ELF-1 (cell line): ENCODE measurements at regions not wholly inside any gene's neighbourhood (a gene's known extent, or its start where the extent isn't known, plus 50 kb on each side); places are given as distances from the start of the nearest gene placed in this dataset.
"Not testable (repeated sequence)": the region's sequence is repeated elsewhere in the genome, so short reads cannot be mapped to it uniquely, and the experiment has no call there.

Experiments
- DNase-seq: peaks from one replicate; pipeline ENCODE4 v3.0.0-alpha.2; 2016; ENCODE audit warnings: low read depth, low spot score

DNA sequence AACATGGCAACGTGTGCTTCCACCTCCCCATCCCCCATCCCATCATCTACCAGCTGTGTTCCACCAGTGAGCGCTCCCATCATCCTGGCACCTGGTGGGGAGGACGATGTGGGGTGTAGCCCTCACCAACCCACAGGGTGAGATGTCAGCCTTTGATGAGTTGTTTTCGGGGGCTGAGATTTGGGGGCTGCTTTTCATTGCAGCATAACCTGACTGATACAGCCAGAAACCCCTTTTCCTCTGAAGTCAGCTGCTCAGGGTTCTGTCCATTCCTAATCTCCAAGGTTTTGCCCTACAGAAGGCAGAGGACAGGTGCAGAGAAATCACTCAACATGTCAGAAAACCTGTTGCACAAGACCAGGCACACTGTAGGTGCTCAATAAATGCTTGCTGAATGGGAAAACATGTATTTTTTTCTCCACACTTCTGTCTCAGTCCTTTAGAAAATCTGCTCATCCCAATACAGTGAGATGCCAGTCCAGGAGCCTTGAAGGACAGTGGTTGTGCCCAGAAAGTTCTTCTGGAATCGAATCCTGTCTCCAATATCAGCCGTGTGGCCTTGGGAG is 239.8 kb downstream of the RBM19 start:
- no peak for DNase-seq

DNA sequence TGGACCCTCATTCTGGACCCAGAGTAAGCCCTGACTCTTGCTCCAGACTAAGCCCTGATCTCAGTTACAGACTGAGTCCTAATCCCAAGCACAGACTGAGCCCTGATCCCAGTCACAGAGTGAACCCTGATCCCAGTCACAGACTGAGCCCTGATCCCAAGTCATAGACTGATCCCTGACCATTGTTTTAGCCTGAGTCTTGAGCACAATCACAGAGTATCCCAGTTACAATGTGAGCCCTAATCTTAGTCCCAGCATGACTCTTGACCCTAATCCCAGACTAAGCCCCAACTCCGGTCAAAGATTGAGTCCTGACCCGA is 240.6 kb downstream of the RBM19 start:
- DNase-seq = no peak

DNA sequence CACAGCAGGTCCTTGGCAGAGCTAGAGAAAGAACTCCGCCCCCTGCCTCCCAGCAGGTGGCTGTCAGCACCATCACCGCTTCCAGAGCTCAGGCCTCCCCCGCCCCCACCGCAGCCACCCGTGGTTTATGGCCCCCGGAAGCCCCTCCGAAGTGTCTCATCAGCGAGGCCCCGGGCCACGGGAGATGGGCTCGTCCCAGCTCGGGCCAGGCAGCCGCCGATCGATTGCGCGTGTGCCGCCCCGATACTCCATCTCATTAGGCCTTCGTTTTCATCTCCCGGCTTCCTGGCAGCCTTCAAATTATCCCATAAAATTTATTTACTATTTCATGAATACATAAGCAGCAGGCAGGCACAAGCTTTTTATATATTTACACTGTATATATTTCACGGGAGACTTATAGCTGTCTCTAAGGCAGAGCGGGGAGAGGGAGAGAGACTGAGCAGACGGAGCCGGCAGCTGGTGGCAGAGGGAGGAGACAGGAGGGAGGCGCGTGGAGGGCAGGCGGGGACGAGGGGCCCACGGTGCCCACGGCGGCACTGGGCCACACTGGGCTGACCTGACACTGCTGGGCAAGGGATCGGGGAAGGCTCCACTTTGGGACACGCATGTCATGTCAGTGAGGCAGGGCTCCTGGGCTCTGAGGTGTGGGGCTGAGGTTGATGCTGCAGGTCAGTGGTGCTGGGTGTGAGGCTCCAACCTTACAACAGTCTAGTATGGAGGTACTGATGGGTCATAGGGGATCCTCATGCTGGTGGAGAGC is 241.2 kb downstream of the RBM19 start:
- DNase-seq = no peak

DNA sequence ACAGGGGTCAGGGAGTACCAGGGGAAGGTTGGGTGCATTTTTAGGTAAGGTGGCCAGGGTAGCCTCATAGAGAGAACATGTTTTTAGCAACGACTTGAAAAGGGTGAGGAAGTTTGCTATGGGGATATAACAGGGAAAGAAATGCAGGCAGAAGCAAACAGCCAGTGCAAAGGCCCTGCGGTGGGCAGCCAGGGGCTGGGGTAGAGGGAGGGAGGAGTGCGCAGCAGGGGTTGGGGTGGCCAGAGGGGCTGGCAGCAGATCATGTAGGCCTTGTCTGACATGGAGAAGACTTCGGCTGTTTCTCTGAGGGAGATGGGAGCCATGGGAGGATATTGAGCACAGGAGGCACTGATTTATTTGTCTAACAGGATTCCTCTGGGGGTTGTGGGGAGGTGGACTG is 242.5 kb downstream of the RBM19 start:
- no peak for DNase-seq

DNA sequence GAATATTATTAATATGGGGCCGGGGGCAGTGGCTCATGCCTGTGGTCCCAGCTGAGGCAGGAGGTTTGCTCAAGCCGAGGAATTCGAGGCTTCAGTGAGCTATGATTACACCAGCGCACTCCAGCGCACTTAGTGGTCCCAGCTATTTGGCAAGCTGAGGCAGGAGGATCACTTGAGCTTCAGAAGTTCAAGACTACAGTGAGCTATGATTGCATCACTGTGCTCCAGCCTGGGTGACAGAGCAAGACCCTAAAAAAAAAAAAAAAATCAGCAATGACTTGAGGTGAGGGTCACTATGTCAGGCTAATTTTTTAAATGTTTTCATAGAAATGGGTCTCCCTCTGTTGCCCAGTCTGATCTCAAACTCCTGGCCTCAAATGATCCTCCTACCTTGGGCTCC is 243.4 kb downstream of the RBM19 start:
- no peak for DNase-seq

DNA sequence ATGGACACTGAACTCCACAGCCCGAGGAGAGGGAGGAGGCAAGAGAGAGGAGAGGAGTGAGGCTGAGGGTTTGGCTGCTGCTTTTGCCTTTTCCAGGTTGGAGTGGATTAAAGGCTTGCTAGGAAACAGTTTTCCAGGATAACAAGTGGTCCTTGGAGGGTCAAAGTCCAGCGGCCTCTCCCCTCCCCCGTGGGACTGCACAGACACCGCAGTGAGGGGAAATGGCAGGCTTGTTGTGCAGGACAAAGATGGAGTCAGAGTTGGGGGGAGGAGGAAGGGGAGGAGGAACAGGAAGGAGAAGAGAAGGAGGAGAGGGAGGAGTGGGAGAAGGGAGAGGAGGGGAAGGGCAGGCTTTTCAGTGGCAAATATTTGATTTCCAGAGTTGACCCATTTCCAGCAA is 245.5 kb downstream of the RBM19 start:
- no peak for DNase-seq

DNA sequence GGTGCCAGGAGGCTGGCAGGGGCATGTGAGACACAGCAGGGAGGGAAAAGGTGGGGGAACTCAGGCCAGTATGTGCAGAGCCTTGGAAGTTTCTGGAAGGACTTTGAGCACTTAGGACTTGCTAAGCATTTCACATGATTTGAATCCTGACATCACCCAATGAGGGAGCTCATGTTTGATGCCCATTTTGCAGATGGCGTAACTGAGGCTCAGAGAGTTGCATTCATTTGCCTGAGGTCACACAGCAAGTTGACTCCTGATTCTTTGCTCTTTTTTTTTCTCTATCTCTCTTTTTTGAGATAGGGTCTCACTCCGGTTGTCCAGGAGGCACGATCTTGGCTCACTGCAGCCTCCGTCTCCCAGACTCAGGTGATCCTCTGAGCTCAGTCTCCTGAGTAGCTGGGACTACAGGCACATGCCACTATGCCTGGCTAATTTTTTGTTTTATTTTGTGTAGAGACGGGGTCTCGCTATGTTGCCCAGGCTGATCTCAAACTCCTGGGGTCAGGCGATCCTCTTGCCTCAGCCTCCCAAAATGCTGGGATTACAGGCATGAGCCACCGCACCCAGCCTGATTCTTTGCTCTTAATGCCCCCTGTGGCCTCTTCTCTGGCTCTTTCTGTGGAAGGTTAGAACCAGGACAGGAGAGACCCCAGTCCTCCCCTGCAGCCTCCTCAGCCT is 246.1 kb downstream of the RBM19 start:
- no peak for DNase-seq

DNA sequence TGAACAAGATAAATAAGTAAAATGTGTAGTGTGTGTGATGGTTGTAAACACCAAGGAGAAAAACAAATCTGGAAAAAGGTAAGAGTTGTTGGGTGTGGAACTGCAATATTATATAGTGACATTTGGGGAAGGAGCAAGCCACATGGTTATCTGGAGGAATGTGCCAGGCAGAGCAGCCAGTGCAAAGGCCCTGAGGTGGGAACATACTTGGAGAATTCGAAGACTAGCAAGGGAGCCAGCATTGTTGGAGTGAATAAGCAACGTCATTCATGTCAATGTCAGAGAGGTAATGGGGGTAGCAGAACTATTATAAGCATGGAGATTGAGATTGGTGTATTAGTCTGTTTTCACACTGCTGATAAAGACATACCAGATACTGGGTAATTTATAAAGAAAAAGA is 241.5 kb upstream of the LHX5 start:
- no peak for DNase-seq

DNA sequence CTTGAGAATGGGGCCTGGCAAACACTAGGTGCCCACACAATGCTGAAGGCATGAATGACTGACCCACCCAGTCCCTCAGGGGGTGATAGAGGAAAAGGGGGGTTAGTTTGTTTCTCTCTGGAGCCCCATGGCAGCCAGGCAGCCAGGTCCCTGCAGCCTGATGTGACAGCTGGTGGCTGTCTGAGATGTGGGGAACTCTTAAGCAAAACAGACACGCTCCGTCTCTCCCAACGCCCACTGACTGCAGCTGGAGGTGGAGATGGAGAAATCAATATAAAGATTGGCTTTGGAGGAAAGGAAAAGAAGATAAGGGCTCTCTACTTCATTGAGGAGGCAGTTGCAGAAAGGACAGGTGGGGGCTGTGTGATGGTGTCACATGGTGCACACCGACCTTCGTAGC is 240.8 kb upstream of the LHX5 start:
- no peak for DNase-seq

DNA sequence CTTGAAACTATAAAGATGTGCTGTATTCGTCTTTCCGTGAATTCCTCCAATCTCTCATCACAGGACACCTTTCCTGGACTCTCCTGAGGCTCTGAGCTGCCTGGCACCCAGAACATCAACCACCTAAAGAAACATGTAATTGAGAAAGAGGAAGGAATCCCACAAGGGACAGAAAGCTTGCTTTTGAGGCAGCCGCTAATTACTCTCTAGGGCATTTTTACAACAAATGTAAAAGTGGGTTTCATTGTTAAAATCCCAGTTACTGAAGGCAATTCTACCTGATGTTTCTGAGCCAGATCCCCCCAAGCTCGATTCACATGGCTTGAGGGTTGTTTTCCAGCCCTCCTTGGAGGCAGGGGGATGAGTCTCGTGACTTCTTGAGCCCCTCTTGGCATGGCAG is 238.5 kb upstream of the LHX5 start:
- DNase-seq = no peak

DNA sequence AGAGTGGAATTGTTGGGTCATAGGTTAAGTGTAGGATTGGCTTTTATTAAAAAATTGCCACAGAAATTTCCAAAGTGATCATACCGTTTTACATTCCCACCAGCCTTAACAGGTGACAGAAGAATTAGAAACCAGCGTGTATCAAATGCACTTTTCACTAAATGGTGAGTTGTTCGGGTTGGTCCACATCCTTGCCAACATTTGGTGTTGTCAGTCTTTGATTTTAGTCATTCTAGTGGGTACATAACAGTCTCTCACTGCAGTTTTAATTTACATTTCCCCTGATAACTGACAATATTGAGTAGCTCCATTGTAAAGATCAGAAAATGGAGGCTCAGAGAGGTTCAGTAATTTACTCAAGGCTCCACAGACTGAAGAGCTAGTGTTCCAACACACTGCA is 237.8 kb upstream of the LHX5 start:
- no peak for DNase-seq

DNA sequence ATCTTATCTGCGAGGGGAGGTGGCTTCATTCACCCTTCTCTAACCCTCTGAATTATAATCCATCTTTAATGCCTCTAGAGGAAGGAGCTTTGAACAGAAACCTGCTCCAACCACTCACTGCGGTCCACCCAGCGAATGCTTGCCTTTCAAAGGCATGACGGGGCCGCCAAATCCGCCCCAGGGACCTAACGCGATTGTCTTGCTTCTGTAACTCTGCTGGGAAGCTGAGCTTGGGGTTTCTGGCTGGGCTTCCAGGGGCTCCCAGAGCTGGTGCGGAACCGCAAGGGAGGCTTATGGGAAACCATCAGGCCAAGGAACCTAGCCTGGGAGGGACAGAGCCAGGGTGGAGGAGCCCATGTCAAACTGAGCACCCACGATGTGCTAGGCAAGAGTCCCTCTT is 231.2 kb upstream of the LHX5 start:
- peak; percentile 38 for DNase-seq

DNA sequence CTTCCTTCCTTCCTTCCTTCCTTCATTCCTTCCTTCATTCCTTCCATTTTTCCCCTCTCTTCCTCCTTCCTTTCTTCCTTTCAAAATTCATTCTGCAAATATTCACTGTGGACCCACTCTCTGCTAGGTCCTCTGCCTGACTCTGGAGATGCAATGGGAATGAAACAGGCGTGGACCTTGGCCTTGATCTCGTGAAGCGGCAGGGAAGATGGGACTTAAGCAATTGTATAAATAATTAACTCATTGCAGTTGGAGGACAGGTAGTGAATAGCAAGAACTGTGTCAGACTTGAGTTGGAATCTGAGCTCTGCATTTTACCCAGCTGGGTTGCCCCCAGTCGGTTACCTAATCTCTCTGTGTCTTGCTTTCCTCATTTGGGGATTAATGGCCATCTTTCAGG is 230.6 kb upstream of the LHX5 start:
- no peak for DNase-seq

DNA sequence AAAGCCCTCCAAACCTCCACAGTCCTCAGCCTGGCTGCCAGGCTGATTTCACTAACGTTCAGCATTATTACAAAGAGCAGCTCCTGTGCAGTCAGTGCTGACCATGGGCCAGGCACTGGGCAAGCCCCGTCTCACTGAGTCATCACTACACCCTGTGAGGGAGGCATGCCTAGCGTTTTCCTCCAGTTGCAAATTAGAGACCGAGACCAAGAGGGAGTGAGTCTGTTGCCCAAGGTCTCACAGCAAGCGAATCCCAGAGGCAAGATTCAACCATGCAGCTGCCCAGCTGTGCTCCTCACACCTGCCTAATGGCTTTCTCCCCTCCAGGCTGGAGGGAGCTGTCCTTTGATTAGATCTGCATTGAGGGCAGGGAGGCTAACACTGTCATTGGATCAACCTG is 229.3 kb upstream of the LHX5 start:
- DNase-seq = peak; percentile 88

DNA sequence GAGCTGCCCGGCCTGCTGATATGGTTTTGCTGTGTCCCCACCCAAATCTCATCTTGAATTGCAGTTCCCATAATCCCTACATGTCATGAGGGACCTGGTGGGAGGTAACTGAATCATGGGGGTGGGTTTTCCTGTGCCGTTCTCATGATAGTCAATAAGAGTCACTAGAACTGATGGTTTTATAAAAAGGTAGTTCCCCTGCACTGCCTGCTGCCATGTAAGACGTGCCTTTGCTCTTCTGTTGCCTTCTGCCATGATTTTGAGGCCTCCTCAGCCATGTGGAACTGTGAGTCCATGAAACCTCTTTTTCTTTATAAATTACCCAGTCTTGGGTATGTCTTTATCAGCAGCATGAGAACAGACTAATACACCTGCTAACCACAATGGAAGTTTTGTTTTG is 228.3 kb upstream of the LHX5 start:
- not testable (repeated sequence) for DNase-seq

DNA sequence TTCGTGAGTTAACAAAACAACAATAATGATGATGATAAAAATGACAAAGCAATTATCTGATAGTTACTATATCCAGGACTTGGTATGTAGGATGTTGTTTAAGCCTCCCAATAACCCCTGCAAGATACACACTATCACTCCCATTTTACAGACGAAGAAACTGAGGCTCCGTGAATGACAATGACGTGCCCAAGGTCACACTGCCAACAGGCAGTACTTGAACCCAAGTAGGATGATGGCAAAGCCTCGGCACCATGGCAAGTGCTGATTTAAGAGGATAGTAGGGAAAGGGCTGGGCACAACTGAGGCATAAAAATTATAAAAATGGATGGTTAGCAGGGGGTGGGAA is 226.8 kb upstream of the LHX5 start:
- no peak for DNase-seq

DNA sequence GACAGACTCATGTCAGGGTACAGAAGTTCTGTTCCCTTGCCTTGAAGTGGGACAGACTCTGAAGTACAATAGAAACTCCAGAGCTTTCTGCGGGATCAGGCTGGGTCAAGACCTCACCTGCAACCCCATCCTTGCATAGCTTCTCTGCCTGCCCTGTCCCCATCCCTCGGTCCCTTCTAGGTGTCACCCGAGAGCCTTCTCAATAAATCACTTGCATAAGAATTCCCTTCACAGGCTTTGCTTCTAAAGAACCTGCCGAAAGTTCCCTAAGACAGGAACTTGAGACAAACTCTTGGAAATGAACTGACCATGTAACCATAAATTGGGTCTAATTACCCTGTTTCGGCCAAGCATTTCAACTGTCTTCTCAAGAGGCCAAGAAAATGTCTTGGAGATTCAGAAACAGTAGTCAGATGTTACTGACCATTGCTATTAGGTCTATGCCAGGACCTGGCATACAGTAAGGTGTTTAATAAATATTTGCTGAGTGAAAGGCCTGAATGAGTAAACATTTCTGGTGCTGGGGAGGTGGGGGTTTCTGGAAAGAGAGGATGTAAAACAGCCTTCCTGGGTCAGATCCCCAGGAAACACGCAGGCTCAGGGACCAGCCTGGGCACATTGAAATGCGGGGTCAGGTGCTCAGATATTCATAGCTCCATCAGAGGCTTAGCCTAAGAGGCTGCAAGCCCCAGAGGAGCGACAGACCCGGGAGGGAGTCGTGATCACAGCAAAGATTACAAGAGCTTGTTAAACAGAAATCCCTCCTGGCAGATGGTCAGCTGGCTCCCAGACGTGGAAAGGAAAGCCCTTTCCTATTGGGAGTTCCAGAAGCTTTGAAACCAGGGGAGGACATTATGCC is 226.2 kb upstream of the LHX5 start:
- DNase-seq = no peak

DNA sequence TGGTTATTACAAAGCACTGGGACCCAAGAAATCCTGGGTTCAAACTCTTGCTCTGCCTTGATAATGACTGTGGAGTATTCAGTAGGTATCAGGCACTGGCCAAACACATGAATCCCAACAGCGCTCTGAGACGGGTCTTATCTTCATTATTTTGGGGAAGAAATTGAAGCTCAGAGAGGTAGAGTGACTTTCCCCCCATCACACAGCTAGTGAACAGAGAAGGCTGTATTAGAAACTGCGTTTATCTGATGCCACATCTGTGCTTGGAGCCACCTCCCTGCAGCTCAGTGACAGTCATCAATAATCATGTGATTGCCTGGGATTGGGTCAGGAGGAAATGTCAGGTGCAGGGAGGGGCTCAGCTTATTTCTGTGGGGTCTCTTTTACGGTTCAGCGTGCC is 225.4 kb upstream of the LHX5 start:
- no peak for DNase-seq

DNA sequence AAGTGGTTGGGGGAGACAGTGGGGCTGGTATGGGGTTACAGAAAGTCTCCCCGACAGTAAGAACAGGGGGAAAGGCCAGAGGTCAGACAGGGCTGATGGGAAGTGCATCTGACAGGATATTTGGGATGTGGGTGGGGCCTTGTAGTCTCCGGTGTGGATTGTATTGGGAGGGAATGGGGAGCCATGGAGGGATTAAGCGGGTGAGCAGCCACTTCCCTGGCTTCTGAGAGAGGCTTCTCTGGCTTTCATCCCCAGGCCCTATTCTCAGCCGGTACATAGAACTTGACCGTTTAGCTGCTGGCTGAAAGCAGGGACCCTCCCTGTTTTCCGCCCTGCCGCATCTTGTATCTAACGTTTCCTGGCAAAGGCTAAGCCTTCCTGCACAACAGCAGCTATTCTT is 222.0 kb upstream of the LHX5 start:
- DNase-seq = no peak

DNA sequence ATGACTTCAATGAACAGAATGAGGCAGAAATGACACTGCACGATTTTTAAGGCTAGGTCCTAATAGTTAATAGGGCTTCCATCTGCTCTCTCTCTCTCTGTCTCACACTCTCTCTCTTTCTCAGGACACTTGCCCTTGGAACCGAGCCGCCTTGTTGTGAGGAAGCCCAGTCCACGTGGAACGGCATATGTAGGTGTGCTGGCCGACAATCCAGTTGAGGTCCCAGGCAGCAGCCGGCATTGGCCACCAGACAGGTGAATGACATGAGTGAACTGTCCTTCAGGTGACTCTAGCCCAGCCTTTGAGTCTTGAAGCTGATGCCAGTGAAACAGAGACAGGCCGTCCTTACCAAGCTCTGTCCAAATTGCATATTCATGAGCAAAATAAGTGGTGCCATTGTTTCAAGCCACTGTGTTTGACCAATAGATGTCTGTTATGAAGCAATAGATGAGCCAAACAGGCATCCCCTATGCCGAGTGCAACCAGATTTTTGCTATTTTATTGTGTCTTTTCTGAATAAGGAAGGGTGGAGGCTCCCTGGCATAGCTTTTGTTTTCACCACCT is 217.5 kb upstream of the LHX5 start:
- DNase-seq = no peak

DNA sequence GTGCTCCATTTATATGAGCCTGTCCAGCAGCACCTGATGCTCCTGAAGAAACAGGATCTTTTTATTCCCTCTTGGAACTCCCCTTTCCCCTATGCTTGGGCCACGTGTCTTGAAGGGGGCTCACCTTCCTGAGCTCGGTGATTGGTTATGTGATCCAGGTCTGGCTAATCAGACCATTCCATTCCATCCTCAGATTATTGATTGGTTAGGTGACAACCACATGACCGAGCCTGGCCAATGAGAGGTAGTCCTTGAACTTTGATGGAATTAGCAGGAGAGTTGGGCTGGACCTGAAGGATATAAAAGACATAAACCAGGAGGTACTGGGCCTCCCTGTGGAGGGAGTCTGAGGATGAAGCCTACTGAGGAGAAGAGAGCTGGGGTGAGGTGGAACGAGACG is 216.6 kb upstream of the LHX5 start:
- DNase-seq = no peak
